GM23338 (cell line): ENCODE measurements at regions not wholly inside any gene's neighbourhood (a gene's known extent, or its start where the extent isn't known, plus 50 kb on each side); places are given as distances from the start of the nearest gene placed in this dataset.
"Not testable (repeated sequence)": the region's sequence is repeated elsewhere in the genome, so short reads cannot be mapped to it uniquely, and the experiment has no call there.

Source experiments
- ATAC-seq: fragments of 200-7000 bp; cut with Tn5 transposase; 3 replicates; pipeline ENCODE4 v1.9.1; 2020
- DNase-seq: peaks from one replicate; pipeline ENCODE4 v3.0.0-alpha.2; 2015; ENCODE audit warnings: low spot score
- H2AFZ ChIP-seq: fragments of 200-600 bp; sonication (generic); 2 replicates; pipeline ENCODE4 v1.8.0; 2016; ENCODE audit warnings: antibody characterized with exemption, mild to moderate bottlenecking, moderate library complexity
- H3F3A ChIP-seq: fragments of 200-600 bp; sonication (generic); replicated peaks from 2 replicates; pipeline ENCODE4 v1.8.0; 2017; ENCODE audit warnings: antibody characterized with exemption, mixed run types, low read depth
- H3K27ac ChIP-seq: fragments of 200-600 bp; sonication (generic); 2 replicates; pipeline ENCODE4 v1.6.1; 2016; ENCODE audit warnings: low read depth
- H3K27me3 ChIP-seq: fragments of 200-600 bp; sonication (generic); 2 replicates; pipeline ENCODE4 v1.8.0; 2016; ENCODE audit warnings: mild to moderate bottlenecking, mixed run types, moderate library complexity; ENCODE audit not compliant: insufficient read depth
- H3K36me3 ChIP-seq: fragments of 200-600 bp; sonication (generic); 2 replicates; pipeline ENCODE4 v1.8.0; 2016; ENCODE audit warnings: mild to moderate bottlenecking; ENCODE audit not compliant: insufficient read depth
- H3K4me1 ChIP-seq: fragments of 200-600 bp; sonication (generic); 2 replicates; pipeline ENCODE4 v1.8.0; 2016; ENCODE audit warnings: mild to moderate bottlenecking, moderate library complexity; ENCODE audit not compliant: insufficient read depth
- H3K4me2 ChIP-seq: fragments of 200-600 bp; sonication (generic); 2 replicates; pipeline ENCODE4 v1.7.1; 2017; ENCODE audit warnings: mixed run types
- H3K4me3 ChIP-seq: fragments of 200-600 bp; sonication (generic); 2 replicates; pipeline ENCODE4 v1.6.1; 2016; ENCODE audit warnings: mixed run types
- H3K79me2 ChIP-seq: fragments of 200-600 bp; sonication (generic); replicated peaks from 2 replicates; pipeline ENCODE4 v1.8.0; 2017; ENCODE audit warnings: mild to moderate bottlenecking; ENCODE audit not compliant: insufficient read depth
- H3K9me2 ChIP-seq: fragments of 200-600 bp; sonication (generic); 2 replicates; pipeline ENCODE4 v1.8.0; 2017; ENCODE audit not compliant: insufficient read depth
- H4K20me1 ChIP-seq: fragments of 200-600 bp; sonication (generic); replicated peaks from 2 replicates; pipeline ENCODE4 v1.8.0; 2017; ENCODE audit warnings: mild to moderate bottlenecking; ENCODE audit not compliant: insufficient read depth
- H3K27ac Mint-ChIP-seq: 2 replicates; pipeline ENCODE4 v1.8.0; 2020; ENCODE audit warnings: inconsistent platforms, mild to moderate bottlenecking, moderate library complexity, mixed read lengths
- H3K27me3 Mint-ChIP-seq: 3 replicates; pipeline ENCODE4 v1.8.0; 2022; ENCODE audit warnings: low read depth, mild to moderate bottlenecking, moderate library complexity, mixed read lengths, inconsistent platforms; ENCODE audit not compliant: insufficient read depth, poor library complexity
- H3K36me3 Mint-ChIP-seq: 3 replicates; pipeline ENCODE4 v1.8.0; 2021; ENCODE audit warnings: low read depth, mild to moderate bottlenecking, inconsistent platforms, moderate library complexity, mixed read lengths
- H3K4me1 Mint-ChIP-seq: 3 replicates; pipeline ENCODE4 v1.8.0; 2020; ENCODE audit warnings: mild to moderate bottlenecking, inconsistent platforms, mixed read lengths
- H3K4me3 Mint-ChIP-seq: 3 replicates; pipeline ENCODE4 v1.8.0; 2021; ENCODE audit warnings: moderate library complexity, mild to moderate bottlenecking, inconsistent platforms, mixed read lengths
- H3K9me3 Mint-ChIP-seq: 3 replicates; pipeline ENCODE4 v1.8.0; 2020; ENCODE audit warnings: moderate library complexity, mild to moderate bottlenecking, inconsistent platforms, mixed read lengths
- CTCF ChIP-seq, 2 experiments: fragments of 200-600 bp in 1 of 2; sonication (generic) in 1 of 2; conservative IDR thresholded peaks; 2 replicates each; pipeline versions ENCODE4 v1.5.1 to v1.6.1; 2016 to 2017; ENCODE audit warnings: antibody characterized with exemption in 2 of 2, low read depth in 2 of 2, mild to moderate bottlenecking in 2 of 2, moderate library complexity in 1 of 2
- ETS1 ChIP-seq: IDR thresholded peaks from 2 replicates; pipeline ENCODE4 v1.6.1; 2016; ENCODE audit warnings: antibody characterized with exemption
- EZH2 ChIP-seq: fragments of 200-600 bp; sonication (generic); IDR thresholded peaks from one replicate; pipeline ENCODE4 v1.8.0; 2017; ENCODE audit warnings: antibody characterized with exemption, mild to moderate bottlenecking, low read depth; ENCODE audit not compliant: unreplicated experiment
- JUNB ChIP-seq: IDR thresholded peaks from one replicate; pipeline ENCODE4 v1.6.1; 2016; ENCODE audit warnings: antibody characterized with exemption; ENCODE audit not compliant: unreplicated experiment
- NANOG ChIP-seq: IDR thresholded peaks from 2 replicates; pipeline ENCODE4 v1.6.1; 2016; ENCODE audit warnings: antibody characterized with exemption, borderline replicate concordance
- REST ChIP-seq: IDR thresholded peaks from one replicate; pipeline ENCODE4 v1.6.1; 2018; ENCODE audit warnings: antibody characterized with exemption; ENCODE audit not compliant: unreplicated experiment
- STAT1 ChIP-seq: IDR thresholded peaks from one replicate; pipeline ENCODE4 v1.6.1; 2016; ENCODE audit warnings: antibody characterized with exemption; ENCODE audit not compliant: unreplicated experiment
- ZNF462 ChIP-seq: fragments of 250-450 bp; sonication (Bioruptor Pico); IDR thresholded peaks from 2 replicates; pipeline ENCODE4 v1.5.0; 2020; ENCODE audit warnings: mild to moderate bottlenecking, moderate library complexity

GRCh38 chr9:7489036-7489435 is 310.5 kb downstream of the DMAC1 start:
- no peak overlapping the region for H3K27ac Mint-ChIP-seq
- Histone ChIP-seq H3K9me2 (no peaks in the 10 kb centered on the region), H3K4me2 (no peak overlapping the region), H3K27me3 (no peaks in the 10 kb centered on the region), H3K36me3 (no peaks in the 10 kb centered on the region), H3K4me1 (no peaks in the 10 kb centered on the region), H3K4me3 (no peak overlapping the region), H4K20me1 (no peaks in the 10 kb centered on the region), H2AFZ (no peak overlapping the region), H3K27ac (no peak overlapping the region), H3F3A (no peaks in the 10 kb centered on the region), H3K79me2 (no peaks in the 10 kb centered on the region)
- H3K36me3 Mint-ChIP-seq, result no peaks in the 10 kb centered on the region
- H3K4me1 Mint-ChIP-seq, result no peaks in the 10 kb centered on the region; the same call in 2 of the 3 replicates
- no peak for DNase-seq
- H3K27me3 Mint-ChIP-seq, result no peaks in the 10 kb centered on the region
- no peak for TF ChIP-seq CTCF (conservative IDR thresholded peaks at IDR 0.05; ENCODE audit: low read depth in 2 of 2)
- TF ChIP-seq NANOG, result no peak
- TF ChIP-seq ZNF462, result no peak
- TF ChIP-seq REST, result no peak
- no peak for TF ChIP-seq JUNB
- TF ChIP-seq STAT1, result no peak
- TF ChIP-seq ETS1, result no peak
- TF ChIP-seq EZH2, result no peak
- H3K9me3 Mint-ChIP-seq, result no peaks in the 10 kb centered on the region
- no peak overlapping the region for H3K4me3 Mint-ChIP-seq
- ATAC-seq, result no peak

- H2AFZ ChIP-seq, H3K36me3 ChIP-seq, DNase-seq, H3K27ac Mint-ChIP-seq, H3K27ac ChIP-seq, H3K4me3 Mint-ChIP-seq, H3K4me2 ChIP-seq, H3K27me3 ChIP-seq, H3K27me3 Mint-ChIP-seq, H3F3A ChIP-seq, H3K36me3 Mint-ChIP-seq, H3K9me3 Mint-ChIP-seq, H3K4me1 ChIP-seq, ATAC-seq, H3K4me1 Mint-ChIP-seq, H4K20me1 ChIP-seq, H3K9me2 ChIP-seq, H3K79me2 ChIP-seq, H3K4me3 ChIP-seq: not testable (repeated sequence)
Measured at GRCh38 chr9:7484014-7484413, 315.6 kb downstream of the DMAC1 start.
